Brain microvascular endothelial cell (primary cell): ENCODE measurements at regions not wholly inside any gene's neighbourhood (a gene's known extent, or its start where the extent isn't known, plus 50 kb on each side); places are given as distances from the start of the nearest gene placed in this dataset.

Experiments used
- DNase-seq: peaks from one replicate; pipeline ENCODE4 v3.0.0-alpha.2; 2020
- H3K27ac ChIP-seq: fragments of 250-450 bp; sonication (Bioruptor Pico); 2 replicates; pipeline ENCODE4 v1.5.1; 2020; ENCODE audit warnings: mild to moderate bottlenecking, moderate library complexity
- H3K27me3 ChIP-seq: fragments of 250-450 bp; sonication (Bioruptor Pico); replicated peaks from 2 replicates; pipeline ENCODE4 v1.5.1; 2020; ENCODE audit warnings: mild to moderate bottlenecking
- H3K36me3 ChIP-seq: fragments of 250-450 bp; sonication (Bioruptor Pico); replicated peaks from 2 replicates; pipeline ENCODE4 v1.5.1; 2020; ENCODE audit warnings: mild to moderate bottlenecking
- H3K4me3 ChIP-seq: 2 replicates; pipeline ENCODE4 v1.5.1; 2011; ENCODE audit warnings: low read depth, mild to moderate bottlenecking, control low read depth, low read length, moderate library complexity
- in situ Hi-C: cut with HindIII; loops from 2 replicates; pipeline ENCODE4 v1.10.0; 2017; ENCODE audit warnings: low sequenced_read_pairs, low pct_ligation_motif_present
- TF ChIP-seq, protein P1 (sequence below): IDR thresholded peaks from 2 replicates; pipeline ENCODE4 v1.5.1; 2011; ENCODE audit warnings: low read depth, mild to moderate bottlenecking, moderate library complexity, low read length, control low read depth, inconsistent platforms; ENCODE audit errors: missing control alignments

DNA sequence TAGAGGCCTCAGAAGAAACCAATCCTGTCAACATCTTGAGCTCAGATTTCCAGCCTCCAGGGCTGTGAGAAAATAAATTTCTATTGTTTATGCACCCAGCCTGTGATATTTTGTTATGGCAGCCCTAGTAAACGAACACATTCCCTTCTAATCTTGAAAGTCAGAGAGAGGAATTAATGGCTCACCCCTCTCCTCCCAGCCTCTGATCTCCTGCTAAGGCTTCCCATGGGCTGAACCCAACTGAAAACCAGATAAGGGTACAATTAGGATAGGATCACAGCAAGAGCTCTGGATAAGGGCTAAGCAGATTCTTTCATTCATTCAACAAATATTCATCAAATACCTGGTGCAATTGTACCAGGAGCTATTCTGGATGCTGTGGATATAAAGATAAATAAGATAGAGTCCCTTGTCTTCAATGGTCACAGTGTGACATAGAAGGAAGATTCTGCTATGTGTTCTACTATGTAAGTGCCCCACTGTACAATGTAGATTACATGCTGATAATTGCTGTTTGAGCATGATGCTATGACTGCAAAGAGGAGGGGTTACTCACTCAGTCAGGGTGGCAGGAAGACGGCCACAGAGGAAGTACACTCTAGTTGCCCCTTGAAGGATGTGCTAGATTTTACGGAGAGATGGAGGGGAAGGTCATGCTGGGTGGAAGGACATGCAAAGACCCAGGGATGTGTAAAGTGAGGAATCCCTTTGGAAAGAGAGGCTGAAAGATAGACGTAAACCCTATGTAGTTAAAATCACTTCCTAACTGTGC is 203.3 kb upstream of the JUN start:
- Histone ChIP-seq H3K4me3 (no peak overlapping the region), H3K27me3 (no peaks in the 10 kb centered on the region), H3K36me3 (no peaks in the 10 kb centered on the region), H3K27ac (no peak overlapping the region)
- in situ Hi-C loops, result no loop called here
- TF ChIP-seq, protein P1, sequence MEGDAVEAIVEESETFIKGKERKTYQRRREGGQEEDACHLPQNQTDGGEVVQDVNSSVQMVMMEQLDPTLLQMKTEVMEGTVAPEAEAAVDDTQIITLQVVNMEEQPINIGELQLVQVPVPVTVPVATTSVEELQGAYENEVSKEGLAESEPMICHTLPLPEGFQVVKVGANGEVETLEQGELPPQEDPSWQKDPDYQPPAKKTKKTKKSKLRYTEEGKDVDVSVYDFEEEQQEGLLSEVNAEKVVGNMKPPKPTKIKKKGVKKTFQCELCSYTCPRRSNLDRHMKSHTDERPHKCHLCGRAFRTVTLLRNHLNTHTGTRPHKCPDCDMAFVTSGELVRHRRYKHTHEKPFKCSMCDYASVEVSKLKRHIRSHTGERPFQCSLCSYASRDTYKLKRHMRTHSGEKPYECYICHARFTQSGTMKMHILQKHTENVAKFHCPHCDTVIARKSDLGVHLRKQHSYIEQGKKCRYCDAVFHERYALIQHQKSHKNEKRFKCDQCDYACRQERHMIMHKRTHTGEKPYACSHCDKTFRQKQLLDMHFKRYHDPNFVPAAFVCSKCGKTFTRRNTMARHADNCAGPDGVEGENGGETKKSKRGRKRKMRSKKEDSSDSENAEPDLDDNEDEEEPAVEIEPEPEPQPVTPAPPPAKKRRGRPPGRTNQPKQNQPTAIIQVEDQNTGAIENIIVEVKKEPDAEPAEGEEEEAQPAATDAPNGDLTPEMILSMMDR, result no peak
- no peak for DNase-seq

DNA sequence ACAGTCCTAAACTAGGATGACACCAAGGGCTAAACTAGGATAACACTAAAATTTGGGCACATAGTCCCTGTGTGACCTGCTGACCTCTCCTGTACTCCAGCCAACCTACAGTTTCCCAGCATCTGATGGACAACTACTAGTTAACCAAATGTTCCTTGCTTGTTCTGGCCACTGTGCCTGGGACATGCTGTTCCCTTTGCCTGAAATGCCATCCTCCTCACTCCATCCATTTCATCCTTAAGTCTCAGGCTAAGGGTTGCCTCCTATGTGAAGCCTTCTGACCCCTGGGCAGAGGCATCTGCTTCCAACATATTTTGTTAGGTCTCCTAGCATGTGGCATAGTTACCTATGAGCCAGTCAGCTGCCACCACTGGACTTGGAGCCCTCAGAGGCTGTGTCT is 204.9 kb upstream of the JUN start:
- H3K27me3 ChIP-seq, result no peaks in the 10 kb centered on the region
- no peak overlapping the region for H3K27ac ChIP-seq
- in situ Hi-C loops, result no loop called here
- TF ChIP-seq, protein P1, result no peak
- H3K36me3 ChIP-seq, result no peaks in the 10 kb centered on the region
- no peak for DNase-seq
- no peak overlapping the region for H3K4me3 ChIP-seq

DNA sequence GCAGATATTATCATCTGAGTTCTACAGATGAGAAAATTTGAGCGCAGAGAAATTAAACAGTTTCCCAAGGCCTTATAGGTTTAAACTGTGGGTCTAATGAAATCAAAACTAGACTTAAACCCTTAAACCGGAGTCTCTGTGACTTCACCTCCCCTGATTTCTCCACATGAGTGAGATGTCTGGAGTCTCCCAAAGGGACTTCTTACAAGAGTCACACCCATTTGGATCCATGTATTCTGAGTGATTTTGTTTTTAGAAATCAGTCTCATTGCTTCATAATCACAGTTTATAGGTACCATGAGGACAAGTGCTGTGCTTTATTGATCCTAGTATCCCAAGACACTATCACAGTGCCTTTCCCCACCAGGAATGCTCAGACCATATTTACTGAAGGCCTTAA is 206.0 kb upstream of the JUN start:
- no peaks in the 10 kb centered on the region for H3K36me3 ChIP-seq
- no peak overlapping the region for H3K27ac ChIP-seq
- DNase-seq, result no peak
- no peak overlapping the region for H3K4me3 ChIP-seq
- in situ Hi-C loops, result no loop called here
- TF ChIP-seq, protein P1, result no peak
- H3K27me3 ChIP-seq, result no peaks in the 10 kb centered on the region

DNA sequence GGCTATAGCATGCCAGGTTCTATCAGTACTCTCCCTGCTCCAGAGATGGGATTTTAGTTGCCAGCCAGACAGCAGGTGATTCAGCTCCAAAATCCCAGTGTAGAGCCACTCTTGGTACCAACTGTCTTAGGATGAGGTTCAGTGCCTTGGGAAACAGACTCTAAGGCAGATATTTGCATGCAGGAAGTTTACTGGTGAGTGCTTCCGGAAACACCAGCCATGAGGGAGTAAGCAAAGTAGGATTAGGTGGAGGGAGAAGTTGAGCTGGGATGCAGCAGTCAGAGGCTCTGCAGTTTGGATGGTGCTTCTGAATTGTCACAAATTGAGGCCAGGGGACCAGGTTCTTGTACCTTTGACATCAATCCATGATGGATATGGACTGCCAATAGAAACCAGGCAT is 207.5 kb upstream of the JUN start:
- no peaks in the 10 kb centered on the region for H3K36me3 ChIP-seq
- DNase-seq, result no peak
- TF ChIP-seq, protein P1, result no peak
- no peak overlapping the region for H3K4me3 ChIP-seq
- in situ Hi-C loops, result no loop called here
- H3K27me3 ChIP-seq, result no peaks in the 10 kb centered on the region
- no peak overlapping the region for H3K27ac ChIP-seq

DNA sequence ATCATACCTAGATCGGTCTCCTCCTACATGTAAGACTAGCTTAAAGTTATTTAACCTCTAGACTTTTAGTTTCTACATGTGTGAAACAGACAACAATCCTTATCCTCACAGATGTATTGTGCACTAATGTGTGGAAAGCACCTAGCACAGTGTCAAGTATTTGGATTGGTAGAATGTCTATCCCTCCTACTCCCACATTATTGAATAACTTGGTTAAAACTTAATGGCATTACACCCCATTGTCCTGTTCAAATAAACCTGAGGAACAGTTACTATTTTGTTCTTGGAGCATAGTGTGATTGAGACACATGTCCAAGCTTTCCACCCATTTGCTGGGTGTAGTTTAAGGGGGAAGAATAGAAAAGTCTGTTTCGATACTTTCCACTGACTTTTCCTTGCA is 208.8 kb upstream of the JUN start:
- H3K36me3 ChIP-seq, result no peaks in the 10 kb centered on the region
- DNase-seq, result no peak
- H3K4me3 ChIP-seq, result no peak overlapping the region
- TF ChIP-seq, protein P1, result no peak
- in situ Hi-C loops, result no loop called here
- no peak overlapping the region for H3K27ac ChIP-seq
- H3K27me3 ChIP-seq, result no peaks in the 10 kb centered on the region

DNA sequence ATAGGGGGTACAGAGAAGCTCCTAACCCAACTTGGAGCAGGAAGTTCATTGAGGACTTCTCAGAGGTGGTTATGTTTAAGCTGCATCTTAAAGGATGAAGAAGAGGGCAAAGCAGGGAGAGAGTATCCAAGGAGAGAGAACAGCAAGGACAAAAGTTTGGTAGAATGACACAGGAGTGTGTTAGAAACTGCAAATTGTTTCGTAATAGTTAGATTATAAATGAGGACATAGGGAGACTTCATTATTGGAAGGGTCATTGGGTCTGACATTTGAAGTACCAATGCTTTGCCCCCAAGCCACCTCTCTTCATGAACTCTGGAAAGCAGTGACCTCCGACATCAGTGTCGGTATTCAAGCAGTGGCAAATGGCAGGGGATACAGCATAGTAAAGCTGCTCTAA is 209.6 kb upstream of the JUN start:
- TF ChIP-seq, protein P1, result no peak
- no peaks in the 10 kb centered on the region for H3K27me3 ChIP-seq
- in situ Hi-C loops, result no loop called here

More for the DNA sequence above, 209.6 kb upstream of the JUN start:
- no peak overlapping the region for H3K4me3 ChIP-seq
- H3K27ac ChIP-seq, result no peak overlapping the region
- DNase-seq, result no peak
- H3K36me3 ChIP-seq, result no peaks in the 10 kb centered on the region
